GM11168 (cell line): ENCODE measurements at regions not wholly inside any gene's neighbourhood (a gene's known extent, or its start where the extent isn't known, plus 50 kb on each side); places are given as distances from the start of the nearest gene placed in this dataset.

Source experiments
- in situ Hi-C: fragments of 300-500 bp; cut with MboI; formaldehyde crosslinking; loops from one replicate; pipeline ENCODE4 v1.12.0; 2022; ENCODE audit warnings: low sequenced_read_pairs; ENCODE audit not compliant: unreplicated experiment

DNA sequence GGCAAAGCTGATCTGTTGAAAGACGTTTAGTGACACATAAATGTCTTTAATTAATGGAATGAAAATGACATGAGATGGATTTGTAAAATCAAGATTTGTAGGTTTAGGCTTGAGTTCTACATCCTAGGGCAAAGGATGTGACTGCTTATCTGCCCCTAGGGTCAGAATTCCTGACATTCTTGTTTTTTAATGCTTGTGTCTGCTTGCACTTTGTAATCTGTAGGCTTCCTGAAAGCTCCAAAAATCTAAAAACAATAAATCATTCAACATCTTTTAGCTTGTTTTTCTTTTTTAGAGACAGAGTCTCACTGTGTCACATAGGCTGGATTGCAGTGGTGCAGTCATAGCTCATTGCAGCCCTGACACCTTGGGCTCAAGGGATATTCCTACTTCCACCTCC lies 107.9 kb upstream of the MLIP start:
- in situ Hi-C loops, result no loop called here

DNA sequence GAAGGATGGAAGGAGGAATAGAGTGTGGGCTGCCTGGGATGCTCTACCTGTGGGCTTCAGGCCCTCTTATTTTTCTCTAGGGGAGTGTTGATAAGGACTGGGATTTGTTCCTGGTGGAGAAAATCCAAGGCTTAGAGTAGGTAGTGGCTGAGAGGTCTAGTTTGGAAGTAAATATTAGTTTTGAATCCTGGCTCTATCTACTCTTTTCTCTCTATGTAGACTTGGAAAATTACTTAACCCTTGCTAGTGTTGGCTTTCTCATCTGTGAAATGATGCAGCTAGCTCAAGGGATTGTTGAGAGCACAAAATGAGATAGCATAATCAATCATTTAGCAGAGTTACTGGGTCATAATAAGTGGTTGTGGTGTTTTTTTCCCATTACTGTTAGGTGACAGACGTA lies 102.7 kb upstream of the MLIP start:
- in situ Hi-C loops, result no loop called here

DNA sequence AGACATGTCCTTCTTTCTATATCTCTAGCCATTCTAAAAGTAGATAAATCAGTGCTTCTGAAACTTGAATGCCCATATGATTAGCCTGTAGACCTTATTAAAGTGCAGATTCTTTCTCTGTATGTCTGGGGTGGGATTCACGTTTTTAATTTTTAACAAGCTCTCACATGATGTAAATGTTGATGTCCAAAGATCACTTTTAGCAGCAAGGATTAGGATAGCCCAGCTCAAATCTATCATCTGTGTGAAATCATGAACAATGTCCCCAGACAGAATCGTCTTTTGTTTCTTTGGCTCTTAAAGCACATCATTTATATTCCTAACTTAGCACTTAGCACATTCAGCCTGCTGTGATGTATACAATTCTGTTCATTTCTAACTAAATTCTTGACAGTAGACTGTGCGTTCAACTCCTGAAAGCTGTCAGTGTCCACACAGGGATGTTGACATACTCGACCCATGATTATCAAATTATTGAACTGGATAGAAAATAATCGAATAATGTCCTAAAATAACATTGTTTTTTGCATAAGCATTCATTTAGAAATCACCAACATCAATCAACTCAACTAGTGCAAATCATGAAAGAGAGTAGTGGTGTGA lies 102.1 kb upstream of the MLIP start:
- in situ Hi-C loops, result no loop called here

DNA sequence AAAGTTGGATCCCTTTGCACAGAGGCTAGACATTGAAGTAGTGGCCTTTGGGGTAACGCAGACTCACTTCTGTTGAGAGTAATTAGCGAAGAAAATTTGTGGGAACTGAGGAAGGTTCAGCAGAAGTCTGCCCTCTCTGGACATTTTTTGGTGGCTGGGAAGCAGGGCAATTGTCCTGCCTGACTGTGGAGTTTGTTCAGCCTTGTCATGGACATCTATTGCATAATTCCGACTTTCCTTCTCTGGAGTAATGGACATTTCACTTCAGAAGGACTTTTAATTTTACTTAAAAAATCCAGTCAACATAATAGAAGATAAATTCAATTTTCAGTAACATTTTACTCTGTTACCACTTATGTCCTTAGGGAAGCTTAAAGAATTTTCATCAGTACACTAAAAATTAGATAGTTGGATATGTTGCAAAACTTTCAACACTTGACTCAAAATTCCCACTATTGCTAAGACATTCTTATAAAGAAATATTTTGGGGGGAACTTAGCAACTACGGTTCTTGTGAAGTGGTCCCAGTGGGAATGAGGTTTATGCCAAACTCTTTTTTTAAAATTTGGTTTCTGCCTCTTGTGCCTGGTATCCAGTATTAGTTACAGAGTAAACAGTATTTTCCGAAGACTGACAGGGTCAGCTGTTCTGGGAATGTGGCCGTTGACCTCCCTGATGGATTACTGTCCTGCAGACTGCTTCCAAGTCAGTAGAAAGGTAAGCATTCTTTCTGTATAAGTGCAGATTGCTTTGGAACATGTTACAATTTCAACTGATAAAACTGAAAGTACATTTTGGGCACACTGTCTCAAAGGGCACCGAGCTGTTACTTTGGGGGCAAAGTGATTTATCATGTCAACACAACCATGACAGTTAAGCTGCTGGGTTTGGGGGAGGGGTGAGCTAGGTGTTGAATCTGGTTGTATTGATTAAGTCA lies 100.6 kb upstream of the MLIP start:
- in situ Hi-C loops, result no loop called here

DNA sequence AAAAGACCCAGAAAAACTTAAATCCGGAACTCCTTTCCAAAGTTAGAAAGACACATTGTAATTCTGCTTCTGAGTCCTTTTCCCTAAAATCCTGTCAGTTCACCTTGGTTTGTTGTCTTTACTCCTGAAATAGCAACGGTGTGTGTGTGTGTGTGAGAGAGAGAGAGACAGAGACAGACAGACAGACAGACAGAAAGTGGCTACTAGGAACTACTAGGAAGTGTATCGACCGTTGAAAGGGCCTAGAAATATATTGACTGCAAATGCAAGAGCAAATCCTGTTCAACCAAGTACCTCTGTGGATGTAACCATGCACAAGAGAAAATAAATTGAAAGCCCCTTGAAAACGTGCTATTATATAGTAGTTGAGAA lies 100.0 kb upstream of the MLIP start:
- in situ Hi-C loops, result no loop called here

DNA sequence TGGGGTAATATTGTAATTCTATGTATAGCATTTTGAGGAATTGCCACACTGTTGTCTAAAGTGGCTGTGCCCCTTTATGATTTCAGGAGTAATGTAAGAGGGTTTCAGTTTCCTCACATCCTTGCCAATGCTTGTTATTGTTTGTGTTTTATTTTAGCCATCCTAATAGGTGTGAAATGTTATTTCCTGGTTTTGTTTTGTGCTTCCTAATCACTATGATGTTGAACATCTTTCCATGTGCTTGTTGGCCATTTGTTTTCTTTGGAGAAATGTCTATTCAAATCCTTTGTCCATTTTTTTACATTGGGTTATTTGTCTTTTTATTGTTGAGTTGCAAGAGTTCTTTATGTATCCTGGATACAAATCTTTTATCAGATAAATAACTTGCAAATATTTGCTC lies 97.3 kb upstream of the MLIP start:
- in situ Hi-C loops, result no loop called here

DNA sequence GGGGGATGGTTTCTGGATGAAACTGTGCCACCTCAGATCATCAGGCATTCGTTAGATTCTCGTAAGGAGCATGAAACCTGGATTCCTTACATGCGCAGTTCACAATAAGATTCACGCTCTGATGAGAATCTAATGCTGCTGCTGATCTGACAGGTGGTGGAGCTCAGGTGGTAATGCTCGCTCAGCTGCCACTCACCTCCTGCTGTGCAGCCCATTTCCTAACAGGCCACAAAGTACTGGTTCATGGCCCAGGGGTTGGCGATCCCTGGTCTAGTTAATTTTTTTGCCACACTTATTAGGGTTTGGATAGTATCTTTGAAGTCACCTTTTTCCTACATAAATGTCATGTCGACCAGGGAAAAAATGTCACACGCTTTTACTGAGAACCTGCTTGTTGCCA lies 96.8 kb upstream of the MLIP start:
- in situ Hi-C loops, result no loop called here

DNA sequence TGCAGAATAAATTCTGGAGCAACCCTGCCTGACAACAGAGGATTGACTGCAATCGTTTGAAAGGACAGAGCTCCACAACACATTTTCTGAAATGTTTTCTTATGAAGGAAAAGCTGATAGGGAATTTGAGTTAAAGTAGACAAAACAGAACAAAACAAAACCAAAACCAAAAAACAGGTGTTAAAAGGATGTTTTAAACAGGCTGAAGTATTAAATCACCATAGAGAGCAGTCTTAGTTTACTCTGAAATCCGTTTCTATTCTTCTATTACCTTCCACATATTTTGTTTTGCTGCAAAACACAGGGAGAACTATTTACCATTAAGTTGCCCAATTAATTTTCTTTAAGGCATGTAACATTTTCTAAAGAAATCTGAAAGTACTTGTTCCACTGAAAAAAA lies 93.4 kb upstream of the MLIP start:
- in situ Hi-C loops, result no loop called here

DNA sequence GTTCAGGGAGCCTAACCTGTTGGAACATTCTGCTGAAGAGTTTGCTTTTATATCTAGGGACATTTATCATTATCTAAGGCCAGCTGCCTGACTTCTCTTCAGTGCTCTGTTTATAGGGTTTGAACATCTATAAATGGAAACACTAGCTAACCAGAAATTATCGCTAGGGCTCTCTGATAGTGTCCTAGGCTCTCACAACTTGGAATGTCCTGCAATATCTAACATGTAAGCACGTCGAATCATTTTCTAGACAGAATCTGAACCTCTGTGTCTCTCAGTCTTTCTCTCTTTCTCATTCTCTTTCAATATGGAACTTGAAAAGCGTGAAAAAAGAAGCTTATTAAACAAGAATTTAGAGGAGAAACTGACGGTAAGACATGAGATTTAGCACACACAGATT lies 92.5 kb upstream of the MLIP start:
- in situ Hi-C loops, result no loop called here

DNA sequence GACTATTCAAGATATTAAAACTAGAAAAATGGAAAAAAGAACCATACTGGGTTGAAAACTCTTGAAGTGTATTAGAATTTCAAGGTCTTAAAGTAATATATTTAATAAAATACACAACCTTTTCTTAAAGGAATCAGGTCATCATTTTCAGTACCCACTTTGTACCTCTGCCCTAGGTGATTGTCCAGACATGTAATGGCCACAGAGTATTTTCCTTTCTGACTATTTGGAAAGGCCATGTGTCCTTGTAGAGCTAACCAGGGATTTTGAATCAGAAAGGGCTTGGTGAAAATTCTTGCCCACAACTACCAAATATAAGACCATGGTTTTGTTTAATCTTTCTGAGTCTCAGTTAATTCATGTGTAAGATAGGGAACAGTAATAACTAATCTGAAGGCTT lies 91.4 kb upstream of the MLIP start:
- in situ Hi-C loops, result no loop called here

DNA sequence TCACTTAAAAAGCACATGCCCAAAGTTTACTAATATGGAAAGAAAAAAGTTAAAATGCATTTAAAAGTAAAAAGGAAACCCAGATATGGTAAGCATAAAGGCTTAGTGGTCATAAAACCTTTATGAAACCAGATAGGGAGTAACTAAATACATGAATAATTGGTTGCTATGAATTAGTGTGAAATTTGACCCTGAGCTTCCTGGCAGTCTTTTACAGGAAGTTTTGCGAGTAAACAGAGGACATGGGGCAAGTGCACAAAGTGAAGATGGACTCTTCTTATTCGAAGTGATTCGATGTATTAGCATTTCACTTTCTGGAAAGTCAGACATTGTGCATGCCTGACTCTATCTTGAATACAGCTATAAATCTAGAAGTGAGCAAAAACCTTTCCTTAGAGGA lies 90.9 kb upstream of the MLIP start:
- in situ Hi-C loops, result no loop called here

DNA sequence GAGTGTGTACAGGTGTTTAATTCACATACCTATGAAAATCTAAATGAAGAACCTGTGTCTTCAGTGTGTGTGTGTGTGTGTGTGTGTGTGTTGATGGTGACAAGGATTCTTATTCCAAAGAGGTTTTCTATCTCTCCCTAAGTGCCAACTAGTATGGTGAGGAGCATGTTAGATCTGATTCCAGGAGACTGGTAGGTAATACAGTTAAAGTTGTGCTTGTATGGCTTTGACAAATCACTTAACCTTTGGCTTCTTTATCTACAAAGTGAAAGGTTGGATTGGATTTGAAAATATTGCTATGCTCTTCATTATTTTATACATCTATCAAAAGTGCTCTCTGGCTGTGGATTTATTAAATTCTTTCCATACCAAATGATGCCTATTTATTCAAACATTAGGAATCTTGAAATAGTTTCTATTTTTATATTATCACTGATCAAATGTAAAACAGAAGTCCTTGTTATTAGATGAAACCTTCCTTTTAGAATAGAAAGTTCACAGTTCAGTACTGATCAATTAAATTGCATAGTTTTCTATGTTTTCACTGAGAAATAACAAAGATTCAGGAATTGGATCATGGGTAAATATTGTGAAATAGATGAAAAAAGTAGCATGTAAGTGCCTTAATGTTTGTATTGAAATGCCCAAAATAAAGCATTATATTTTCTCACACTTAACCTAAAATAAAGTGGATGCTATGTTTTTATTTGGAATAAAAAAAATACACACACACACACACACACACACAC lies 84.4 kb upstream of the MLIP start:
- in situ Hi-C loops, result no loop called here

DNA sequence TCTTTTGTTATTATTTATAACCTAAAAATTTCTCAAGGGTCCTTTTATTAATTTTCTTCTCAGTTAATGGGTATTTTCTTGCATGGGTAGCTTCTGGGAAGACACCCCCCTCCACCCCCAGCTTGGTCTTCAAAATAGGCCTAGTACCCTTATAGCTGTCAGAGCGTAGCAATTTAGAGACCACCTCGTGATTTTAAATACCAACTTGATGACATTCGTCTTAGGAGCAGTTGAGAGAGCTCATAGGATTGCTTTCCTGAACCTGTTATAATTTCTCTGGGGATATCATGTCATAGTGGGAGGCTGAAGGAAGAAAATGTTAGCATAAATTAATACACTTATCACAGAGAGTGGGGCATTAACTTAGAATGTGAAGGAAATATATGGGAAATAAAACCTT lies 83.1 kb upstream of the MLIP start:
- in situ Hi-C loops, result no loop called here

DNA sequence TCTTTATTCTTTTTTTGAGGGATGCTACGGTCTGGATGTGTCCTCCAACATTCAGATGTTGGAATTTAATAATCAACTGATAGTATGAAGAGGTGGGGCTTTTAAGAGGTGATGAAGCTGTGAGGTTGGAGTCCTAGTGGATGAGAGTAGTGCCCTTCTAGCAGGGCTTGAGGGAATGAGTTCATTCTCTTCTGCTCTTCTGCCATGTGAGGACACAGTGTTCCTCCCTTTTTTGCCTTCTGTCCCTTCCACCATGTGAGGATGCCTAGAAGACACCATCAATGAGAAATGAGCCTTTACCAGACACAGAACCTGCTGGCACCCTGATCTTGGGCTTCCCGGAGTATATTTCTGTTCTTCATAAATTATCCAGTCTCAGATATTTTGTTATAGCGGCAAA lies 82.1 kb upstream of the MLIP start:
- in situ Hi-C loops, result no loop called here

DNA sequence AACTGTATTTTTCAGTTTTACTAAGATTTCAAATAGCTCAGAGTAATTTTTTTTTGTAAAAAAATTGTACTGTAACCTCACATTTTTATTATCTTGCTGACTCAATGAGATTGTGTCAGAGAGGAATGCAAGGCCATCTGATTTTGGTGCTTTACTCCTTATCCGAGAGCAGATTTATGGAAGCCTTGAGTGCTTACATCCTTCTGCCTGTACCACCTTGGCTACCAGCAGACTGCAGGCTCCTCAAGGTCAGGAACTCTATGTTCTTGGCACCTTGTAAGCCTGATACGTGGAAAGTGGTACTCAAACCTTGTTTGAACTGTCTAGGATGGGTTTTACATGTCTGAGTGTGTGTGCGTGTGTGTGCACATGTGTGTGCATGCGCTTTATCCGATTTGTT lies 80.1 kb upstream of the MLIP start:
- in situ Hi-C loops, result no loop called here

DNA sequence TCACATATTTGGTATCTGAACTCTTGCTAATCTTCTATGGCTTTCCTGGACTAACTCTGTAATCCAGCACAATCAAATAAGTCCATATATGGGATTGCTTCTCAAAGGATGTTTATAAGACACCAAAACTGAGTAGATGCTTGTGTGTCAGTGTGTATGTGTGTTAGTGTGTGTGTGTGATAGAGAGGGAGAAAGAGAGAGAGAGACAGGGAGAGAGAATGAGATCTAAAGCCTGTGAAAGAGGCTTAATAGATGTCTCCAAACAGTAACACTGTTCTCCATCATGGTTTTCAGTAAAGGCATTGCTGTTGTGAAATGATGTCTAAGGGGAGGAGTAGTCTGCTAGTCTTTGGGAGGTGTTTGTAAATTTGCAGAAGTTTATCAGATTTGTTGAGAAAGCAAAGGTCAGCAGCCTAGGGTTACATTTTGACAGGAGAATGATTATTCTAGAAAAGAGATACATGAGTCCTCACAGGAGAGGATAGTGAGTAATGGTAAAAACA lies 73.9 kb upstream of the MLIP start:
- in situ Hi-C loops, result no loop called here

DNA sequence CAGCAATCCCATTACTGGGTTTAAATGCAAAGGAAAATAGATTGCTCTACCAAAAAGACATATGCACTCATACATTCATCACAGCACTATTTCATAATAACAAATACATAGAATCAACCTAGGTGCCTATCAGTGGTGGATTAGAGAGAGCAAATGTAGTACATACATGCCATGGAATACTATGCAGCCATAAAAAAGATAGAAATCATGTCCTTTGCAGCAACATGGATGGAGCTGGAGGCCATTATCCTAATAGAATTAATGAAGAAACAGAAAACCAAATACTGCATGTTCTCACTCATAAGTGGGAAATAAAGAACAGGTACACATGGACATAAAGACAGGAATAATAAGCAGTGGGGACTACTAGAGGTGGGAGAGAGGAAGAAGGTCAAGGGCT lies 70.7 kb upstream of the MLIP start:
- in situ Hi-C loops, result no loop called here

DNA sequence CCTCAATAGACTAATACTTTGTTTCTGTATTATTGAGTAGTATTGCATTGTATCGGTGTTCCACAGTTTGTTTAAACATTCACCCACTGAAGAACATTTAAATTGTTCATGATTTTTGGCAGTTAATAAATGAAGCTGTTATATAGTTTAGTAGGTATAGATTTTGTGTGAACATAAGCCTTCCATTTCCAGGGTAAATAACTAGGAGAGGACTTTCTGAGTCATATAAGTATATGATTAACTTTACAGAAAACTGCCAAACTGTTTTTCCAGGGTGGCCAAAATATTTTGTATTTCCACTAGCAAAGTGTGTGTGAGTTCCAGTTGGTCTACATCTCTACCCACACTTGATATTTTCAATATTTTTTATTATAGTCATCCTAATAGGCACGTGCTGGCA lies 70.0 kb upstream of the MLIP start:
- in situ Hi-C loops, result no loop called here

DNA sequence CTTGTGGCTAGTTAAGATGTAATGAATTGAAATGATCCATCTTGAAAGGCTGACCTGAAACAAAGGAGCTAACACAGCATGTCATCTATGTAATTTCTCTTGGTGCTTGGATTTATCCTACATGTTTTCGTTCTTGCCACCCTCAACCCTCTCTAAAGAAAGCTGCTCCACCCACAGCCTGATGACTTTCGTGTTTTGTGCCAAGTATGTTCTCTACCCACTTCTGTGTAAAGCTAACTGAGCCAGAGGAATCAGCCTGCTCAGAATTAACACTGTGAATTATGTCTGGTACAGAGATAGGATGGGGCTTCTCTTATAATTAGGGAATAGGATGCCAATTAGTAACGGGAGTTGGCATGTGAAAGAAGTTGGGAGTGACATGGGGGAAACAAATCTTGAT lies 67.9 kb upstream of the MLIP start:
- in situ Hi-C loops, result no loop called here

DNA sequence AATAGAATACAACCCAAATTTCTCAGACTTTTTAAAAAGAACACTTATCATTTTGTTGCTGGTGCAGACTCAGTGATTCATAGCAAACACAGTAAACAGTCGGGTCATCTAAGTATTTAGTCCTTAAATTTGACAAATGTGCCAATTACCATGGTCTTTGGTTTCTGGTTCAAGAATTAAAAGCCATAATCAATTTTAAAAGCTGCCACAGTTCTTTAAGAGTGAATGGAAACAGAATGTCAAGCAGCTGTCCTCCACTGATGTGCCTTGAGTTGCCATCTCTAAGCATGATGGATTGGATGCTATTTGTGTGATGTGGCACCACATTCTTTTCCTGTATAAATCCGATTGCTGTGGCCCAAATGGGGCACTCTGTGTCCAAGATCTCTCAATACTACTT lies 67.2 kb upstream of the MLIP start:
- in situ Hi-C loops, result no loop called here

DNA sequence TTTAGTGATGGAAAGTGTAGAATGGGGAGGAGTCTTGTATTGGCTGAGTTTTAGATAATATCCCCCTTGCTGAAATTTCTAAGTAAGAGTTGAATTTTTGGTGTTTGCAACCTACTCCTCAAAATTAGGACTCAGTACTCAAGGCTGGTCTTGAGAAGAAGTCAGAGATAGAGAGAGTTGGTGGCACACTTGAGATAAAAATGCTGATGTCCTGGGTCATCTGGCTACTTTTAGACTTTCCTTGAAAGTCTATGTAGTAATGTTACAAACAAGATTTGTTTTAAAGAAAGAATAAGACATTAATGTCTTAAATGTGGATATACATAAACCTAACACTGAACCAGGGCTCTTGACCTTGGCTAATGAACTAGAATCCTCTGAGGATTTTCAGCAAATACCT lies 62.5 kb upstream of the MLIP start:
- in situ Hi-C loops, result no loop called here
